ENCODE measurements at regions not wholly inside any gene's neighbourhood (a gene's known extent, or its start where the extent isn't known, plus 50 kb on each side); places are given as distances from the start of the nearest gene placed in this dataset.

DNA sequence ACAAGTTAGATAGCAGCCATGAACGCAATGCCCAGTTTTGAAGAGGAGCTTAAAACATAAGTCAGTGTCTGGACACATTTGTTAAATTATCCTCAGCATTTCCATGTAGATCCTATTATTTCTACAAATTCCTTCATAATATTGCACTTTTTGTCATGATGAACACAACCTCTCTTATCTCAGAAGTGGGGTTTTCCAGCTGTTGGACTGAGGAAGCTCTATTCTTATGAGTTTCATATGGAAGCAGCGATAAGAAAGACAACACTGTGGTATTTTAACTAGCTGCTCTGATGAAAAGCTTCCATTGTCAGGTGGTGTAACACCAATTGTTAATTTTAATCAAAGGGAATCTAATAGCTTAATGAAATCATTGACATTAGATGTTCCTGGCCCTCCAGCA lies 308.7 kb downstream of the GBA3 start:
- no peak for TF ChIP-seq POLR2A (IDR thresholded peaks at IDR 0.05)
- no peak for TF ChIP-seq CTCF (IDR thresholded peaks at IDR 0.05)
- no peak for TF ChIP-seq EP300 (IDR thresholded peaks at IDR 0.05; ENCODE audit: low read depth)

Measured in transverse colon (tissue), 3 donors.